RWPE2 (cell line): ENCODE measurements at regions not wholly inside any gene's neighbourhood (a gene's known extent, or its start where the extent isn't known, plus 50 kb on each side); places are given as distances from the start of the nearest gene placed in this dataset.

Source experiments
- ATAC-seq: fragments of 200-7000 bp; cut with Tn5 transposase; 3 replicates; pipeline ENCODE4 v1.9.1; 2021; ENCODE audit warnings: low read depth
- DNase-seq: peaks from one replicate; pipeline ENCODE4 v3.0.0-alpha.2; 2020; ENCODE audit warnings: low spot score
- H3K27ac ChIP-seq: fragments of 450-650 bp; 2 replicates; pipeline ENCODE4 v1.5.1; 2017; ENCODE audit warnings: mild to moderate bottlenecking; ENCODE audit not compliant: poor library complexity, severe bottlenecking
- H3K27me3 ChIP-seq: fragments of 250-450 bp; sonication (Bioruptor Pico); 2 replicates; pipeline ENCODE4 v1.5.1; 2021; ENCODE audit warnings: mild to moderate bottlenecking, moderate library complexity; ENCODE audit not compliant: insufficient read depth, poor library complexity, severe bottlenecking
- H3K36me3 ChIP-seq: fragments of 250-450 bp; sonication (Bioruptor Pico); 2 replicates; pipeline ENCODE4 v1.5.1; 2020; ENCODE audit warnings: low read depth, mild to moderate bottlenecking, moderate library complexity
- H3K4me1 ChIP-seq: fragments of 250-450 bp; sonication (Bioruptor Pico); 2 replicates; pipeline ENCODE4 v1.5.1; 2021; ENCODE audit warnings: mild to moderate bottlenecking, moderate library complexity; ENCODE audit not compliant: insufficient read depth, poor library complexity, severe bottlenecking
- H3K4me3 ChIP-seq: fragments of 250-450 bp; sonication (Bioruptor Pico); 2 replicates; pipeline ENCODE4 v1.5.1; 2021; ENCODE audit warnings: mild to moderate bottlenecking, moderate library complexity; ENCODE audit not compliant: severe bottlenecking
- H3K9me3 ChIP-seq: fragments of 250-450 bp; sonication (Bioruptor Pico); 2 replicates; pipeline ENCODE4 v1.5.1; 2021; ENCODE audit warnings: mild to moderate bottlenecking, moderate library complexity; ENCODE audit not compliant: severe bottlenecking
- CTCF ChIP-seq: fragments of 450-650 bp; IDR thresholded peaks from one replicate; pipeline ENCODE4 v1.5.1; 2017; ENCODE audit warnings: mild to moderate bottlenecking, moderate library complexity; ENCODE audit not compliant: poor library complexity, severe bottlenecking

DNA sequence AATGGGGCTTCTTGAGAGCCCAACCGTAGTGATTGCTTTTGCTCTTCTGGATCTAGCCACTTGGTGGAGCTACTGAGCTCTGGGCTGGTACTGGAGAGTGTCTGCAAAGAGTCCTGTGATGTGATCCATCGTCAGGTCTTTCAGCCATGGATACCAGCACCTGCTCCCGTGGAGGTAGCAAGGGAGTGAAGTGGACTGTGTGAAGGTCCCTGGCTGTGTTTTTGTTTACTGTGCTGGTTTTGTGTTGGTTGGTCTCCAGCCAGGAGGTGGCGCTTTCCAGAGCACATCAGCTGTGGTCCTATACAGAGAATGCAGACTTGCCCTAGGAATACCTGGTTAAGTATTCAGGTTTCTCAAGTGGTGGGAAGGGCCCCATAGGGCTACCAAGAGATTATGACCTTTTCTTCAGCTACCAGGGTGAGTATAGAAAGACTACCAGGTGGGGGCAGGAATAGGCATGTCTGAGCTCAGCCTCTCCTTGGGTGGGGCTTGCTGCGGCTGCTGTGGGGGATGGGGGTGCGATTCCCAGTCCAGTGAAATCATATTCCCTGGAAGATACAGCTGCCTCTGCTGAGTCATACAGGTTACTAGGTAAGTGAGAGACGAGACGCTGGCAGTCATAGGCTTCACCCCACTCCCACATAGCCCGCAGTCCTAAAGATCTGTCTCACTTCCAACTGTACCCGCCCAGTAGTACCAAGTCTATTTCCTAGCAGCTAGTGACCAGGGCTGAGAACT is 733.7 kb downstream of the ZNF385D start:
- TF ChIP-seq CTCF: peak; percentile 56
- Histone ChIP-seq H3K9me3 (peaks cover 5% of the 10 kb centered on the region), H3K4me1 (peaks cover 11% of the 10 kb centered on the region), H3K36me3 (no peaks in the 10 kb centered on the region), H3K4me3 (no peak overlapping the region), H3K27me3 (no peaks in the 10 kb centered on the region), H3K27ac (peak overlapping the region; percentile 51)
- DNase-seq (peak; percentile 89), ATAC-seq (peak; percentile 98)

- H3K4me3 ChIP-seq: no peak overlapping the region
- H3K27ac ChIP-seq: no peak overlapping the region
- peaks cover 2% of the 10 kb centered on the region for H3K9me3 ChIP-seq
- ATAC-seq (no peak), DNase-seq (no peak)
- no peaks in the 10 kb centered on the region for H3K36me3 ChIP-seq
- H3K27me3 ChIP-seq: no peaks in the 10 kb centered on the region
- peaks cover 11% of the 10 kb centered on the region for H3K4me1 ChIP-seq
- no peak for TF ChIP-seq CTCF
Observed at GRCh38 chr3:21013566-21013965, 737.4 kb downstream of the ZNF385D start.

- DNase-seq: no peak
- Histone ChIP-seq H3K36me3 (no peaks in the 10 kb centered on the region), H3K27me3 (no peaks in the 10 kb centered on the region), H3K4me1 (no peaks in the 10 kb centered on the region), H3K27ac (no peak overlapping the region), H3K9me3 (no peaks in the 10 kb centered on the region), H3K4me3 (no peak overlapping the region)
- no peak for TF ChIP-seq CTCF
- no peak for ATAC-seq
Observed at GRCh38 chr3:20999661-21000060, 751.3 kb downstream of the ZNF385D start.

DNA sequence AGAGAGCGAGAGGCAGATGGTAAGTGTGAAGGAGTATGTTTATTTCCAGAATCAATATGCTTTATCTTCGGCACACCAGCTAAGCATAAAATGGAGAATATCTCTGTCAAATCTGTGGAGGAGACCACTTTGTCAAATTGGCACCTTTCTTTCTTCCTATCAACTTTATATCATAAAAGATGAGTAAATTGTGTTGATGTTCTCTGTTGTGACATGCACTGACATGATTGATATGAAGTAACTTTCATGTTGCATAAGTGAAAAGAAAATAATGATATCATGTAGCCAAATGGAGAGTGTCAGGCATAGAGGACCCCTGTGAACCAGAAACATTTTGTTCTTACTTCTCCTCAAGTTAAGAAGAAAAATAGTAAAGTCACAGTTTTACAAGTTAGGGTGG is 753.8 kb downstream of the ZNF385D start:
- H3K36me3 ChIP-seq: no peaks in the 10 kb centered on the region

More for the DNA sequence above, 753.8 kb downstream of the ZNF385D start:
- DNase-seq (no peak), ATAC-seq (no peak)
- Histone ChIP-seq H3K27me3 (no peaks in the 10 kb centered on the region), H3K4me3 (no peak overlapping the region), H3K9me3 (no peaks in the 10 kb centered on the region), H3K4me1 (no peaks in the 10 kb centered on the region), H3K27ac (no peak overlapping the region)
- no peak for TF ChIP-seq CTCF
